Right lobe of liver (tissue), 4 donors: ENCODE measurements at regions not wholly inside any gene's neighbourhood (a gene's known extent, or its start where the extent isn't known, plus 50 kb on each side); places are given as distances from the start of the nearest gene placed in this dataset.

Experiments used
- POLR2A ChIP-seq: fragments of 450-650 bp; IDR thresholded peaks from one replicate; pipeline ENCODE4 v1.6.1; 2017; ENCODE audit warnings: antibody characterized with exemption, mild to moderate bottlenecking
- TF ChIP-seq, protein P1 (sequence below), 4 donors: fragments of 200-600 bp in 3 of 4; fragments of 450-650 bp in 1 of 4; IDR thresholded peaks; one replicate each; pipeline versions ENCODE4 v1.5.1 to v1.8.0; 2016 to 2022; ENCODE audit warnings: antibody characterized with exemption in 4 of 4, mild to moderate bottlenecking in 2 of 4
- donor health status: DM: no; HTN: no; CAD: no.
- donor health status: DM: no; HTN: no; CAD: no.
- donor health status: DM: no; HTN: yes; CAD: no.

DNA sequence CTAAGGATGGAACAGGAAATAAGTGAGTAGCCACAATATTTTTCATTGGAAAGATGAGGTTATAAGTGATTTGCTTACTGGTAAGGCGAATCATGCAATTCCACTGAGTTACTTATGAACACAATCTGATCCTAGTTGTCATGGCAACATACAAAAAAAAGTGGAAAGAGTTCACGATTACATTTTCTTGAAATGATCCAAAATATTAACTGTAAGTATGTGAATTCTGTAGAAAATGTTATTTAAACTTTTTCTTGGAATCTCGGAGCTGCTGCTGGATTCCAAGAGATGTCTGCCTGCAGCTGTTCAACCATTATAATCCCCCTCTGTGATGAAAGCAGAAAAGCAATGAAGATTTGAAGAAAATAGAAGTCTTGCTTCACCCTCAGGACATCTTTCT is 120.5 kb downstream of the KBTBD8 start:
- no peak for TF ChIP-seq POLR2A
- TF ChIP-seq, protein P1, sequence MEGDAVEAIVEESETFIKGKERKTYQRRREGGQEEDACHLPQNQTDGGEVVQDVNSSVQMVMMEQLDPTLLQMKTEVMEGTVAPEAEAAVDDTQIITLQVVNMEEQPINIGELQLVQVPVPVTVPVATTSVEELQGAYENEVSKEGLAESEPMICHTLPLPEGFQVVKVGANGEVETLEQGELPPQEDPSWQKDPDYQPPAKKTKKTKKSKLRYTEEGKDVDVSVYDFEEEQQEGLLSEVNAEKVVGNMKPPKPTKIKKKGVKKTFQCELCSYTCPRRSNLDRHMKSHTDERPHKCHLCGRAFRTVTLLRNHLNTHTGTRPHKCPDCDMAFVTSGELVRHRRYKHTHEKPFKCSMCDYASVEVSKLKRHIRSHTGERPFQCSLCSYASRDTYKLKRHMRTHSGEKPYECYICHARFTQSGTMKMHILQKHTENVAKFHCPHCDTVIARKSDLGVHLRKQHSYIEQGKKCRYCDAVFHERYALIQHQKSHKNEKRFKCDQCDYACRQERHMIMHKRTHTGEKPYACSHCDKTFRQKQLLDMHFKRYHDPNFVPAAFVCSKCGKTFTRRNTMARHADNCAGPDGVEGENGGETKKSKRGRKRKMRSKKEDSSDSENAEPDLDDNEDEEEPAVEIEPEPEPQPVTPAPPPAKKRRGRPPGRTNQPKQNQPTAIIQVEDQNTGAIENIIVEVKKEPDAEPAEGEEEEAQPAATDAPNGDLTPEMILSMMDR (IDR thresholded peaks at IDR 0.05): no peak
